Activated CD4-positive, CD25-positive, alpha-beta regulatory T cell treated with anti-CD3 and anti-CD28 coated beads, Interleukin-2, amount 50 U/mL, for 72 hours (primary cell): ENCODE measurements at regions not wholly inside any gene's neighbourhood (a gene's known extent, or its start where the extent isn't known, plus 50 kb on each side); places are given as distances from the start of the nearest gene placed in this dataset.

Source experiments
- DNase-seq: peaks from one replicate; pipeline ENCODE4 v3.0.0; 2021

GRCh38 chr19:31118986-31119385 lies 230.2 kb downstream of the TSHZ3 start:
- no peak for DNase-seq

- no peak for DNase-seq
Measured at GRCh38 chr19:31118287-31118955, 230.8 kb downstream of the TSHZ3 start.

GRCh38 chr19:31114585-31114984 lies 234.7 kb downstream of the TSHZ3 start:
- DNase-seq: no peak

- DNase-seq: no peak
Measured at GRCh38 chr19:31113293-31113692, 235.9 kb downstream of the TSHZ3 start.

GRCh38 chr19:31112158-31112557 lies 237.1 kb downstream of the TSHZ3 start:
- no peak for DNase-seq

GRCh38 chr19:31111741-31112140 lies 237.5 kb downstream of the TSHZ3 start:
- no peak for DNase-seq

- no peak for DNase-seq
Measured at GRCh38 chr19:31110336-31110735, 238.9 kb downstream of the TSHZ3 start.

GRCh38 chr19:31109636-31110035 lies 239.6 kb downstream of the TSHZ3 start:
- no peak for DNase-seq

- DNase-seq: no peak
Measured at GRCh38 chr19:31107096-31107495, 242.1 kb downstream of the TSHZ3 start.

- DNase-seq: no peak
Measured at GRCh38 chr19:31105761-31106160, 243.5 kb downstream of the TSHZ3 start.

- no peak for DNase-seq
Measured at GRCh38 chr19:31104451-31104850, 244.8 kb downstream of the TSHZ3 start.

GRCh38 chr19:31103228-31103627 lies 246.0 kb downstream of the TSHZ3 start:
- DNase-seq: no peak

- no peak for DNase-seq
Measured at GRCh38 chr19:31102674-31103073, 246.6 kb downstream of the TSHZ3 start.

GRCh38 chr19:31100981-31101380 lies 248.3 kb downstream of the TSHZ3 start:
- DNase-seq: no peak

GRCh38 chr19:31100206-31100590 lies 249.0 kb downstream of the TSHZ3 start:
- DNase-seq: no peak

- DNase-seq: no peak
Measured at GRCh38 chr19:31099515-31100205, 249.6 kb downstream of the TSHZ3 start.

GRCh38 chr19:31098836-31099235 lies 250.4 kb downstream of the TSHZ3 start:
- no peak for DNase-seq

- no peak for DNase-seq
Measured at GRCh38 chr19:31096935-31097545, 252.2 kb downstream of the TSHZ3 start.

- DNase-seq: no peak
Measured at GRCh38 chr19:31096062-31096830, 253.0 kb downstream of the TSHZ3 start.

GRCh38 chr19:31095100-31095804 lies 254.0 kb downstream of the TSHZ3 start:
- no peak for DNase-seq

GRCh38 chr19:31092274-31092673 lies 257.0 kb downstream of the TSHZ3 start:
- DNase-seq: no peak

GRCh38 chr19:31089681-31090080 lies 259.6 kb downstream of the TSHZ3 start:
- no peak for DNase-seq

- no peak for DNase-seq
Measured at GRCh38 chr19:31085125-31085524, 264.1 kb downstream of the TSHZ3 start.
